Activated naive CD4-positive, alpha-beta T cell treated with anti-CD3 and anti-CD28 coated beads, Interleukin-2, amount 50 U/mL, for 16 hours (primary cell): ENCODE measurements at regions not wholly inside any gene's neighbourhood (a gene's known extent, or its start where the extent isn't known, plus 50 kb on each side); places are given as distances from the start of the nearest gene placed in this dataset.

ENCODE experiments used
- DNase-seq: peaks from one replicate; pipeline ENCODE4 v3.0.0-alpha.2; 2020

DNA sequence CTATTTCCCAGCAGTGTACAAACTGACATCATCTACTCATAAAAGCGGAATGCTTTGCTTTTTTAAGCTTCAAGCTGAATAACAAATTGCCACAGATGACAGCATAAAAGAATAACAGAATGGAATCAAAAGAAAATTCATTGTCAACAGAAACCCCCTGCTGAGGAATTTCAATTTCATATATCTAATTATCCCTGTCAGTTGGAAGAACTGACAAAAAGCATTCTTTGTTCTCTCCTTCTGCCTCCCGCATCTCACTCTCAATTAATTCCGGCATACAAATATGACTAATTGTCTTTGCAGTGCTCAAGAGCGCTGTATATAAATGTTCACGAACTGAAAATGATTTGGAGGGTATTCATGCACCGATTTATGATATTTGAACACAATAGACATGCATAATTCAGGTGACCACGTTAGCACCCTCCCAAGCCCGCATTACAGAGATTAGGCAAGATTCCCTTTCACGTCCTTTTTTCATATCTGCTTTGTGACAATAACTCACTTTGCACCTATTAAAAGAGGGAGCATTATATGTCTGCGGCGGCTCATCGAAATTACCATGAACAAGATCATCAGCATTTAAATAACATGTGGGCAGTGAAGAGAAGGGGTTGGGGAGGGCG, 277.7 kb upstream of the SALL3 start:
- no peak for DNase-seq

DNA sequence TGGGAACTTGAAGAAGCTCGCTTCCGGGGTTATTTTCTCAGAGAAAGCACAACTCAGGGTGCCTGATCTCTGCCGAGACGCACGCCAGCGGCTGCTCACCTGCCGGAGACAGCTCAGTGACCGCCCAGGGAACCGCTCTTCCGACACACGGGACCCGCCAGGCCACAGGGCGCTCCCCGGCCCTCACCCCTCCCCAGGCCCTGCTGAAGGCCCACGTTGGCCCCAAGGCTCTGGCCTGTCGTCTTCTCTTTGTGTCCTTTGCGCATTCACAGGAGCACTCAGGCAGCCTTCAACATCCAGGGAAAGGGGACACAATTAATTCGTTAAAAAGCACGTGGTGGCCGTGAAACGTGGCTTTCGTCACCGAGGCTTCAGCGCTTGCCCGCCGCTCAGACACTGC, 276.3 kb upstream of the SALL3 start:
- DNase-seq: no peak

DNA sequence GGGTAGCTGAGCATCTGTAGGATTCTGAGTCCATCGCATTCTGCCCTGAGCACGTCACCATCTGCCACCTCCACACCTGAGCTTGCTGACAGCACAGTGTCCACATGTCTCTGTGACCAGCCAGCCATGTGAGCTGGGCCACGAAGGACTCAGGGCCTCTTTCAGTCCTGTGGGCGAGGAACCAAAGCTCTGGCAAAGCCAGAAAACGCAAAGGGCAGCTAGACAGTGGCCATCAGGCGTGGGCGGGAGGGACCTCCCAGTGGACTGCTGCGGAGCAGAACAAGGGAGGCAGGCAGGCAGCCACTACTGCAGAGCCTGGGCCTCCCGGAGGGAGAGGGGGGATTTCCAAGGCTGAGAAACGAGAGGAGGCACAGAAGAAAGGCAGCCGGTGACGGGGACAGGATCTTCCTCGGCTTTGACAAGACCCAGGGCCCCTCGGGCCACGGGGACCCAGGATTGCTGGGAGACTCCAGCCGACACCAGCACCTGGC, 274.6 kb upstream of the SALL3 start:
- no peak for DNase-seq

- DNase-seq: no peak
Observed at GRCh38 chr18:78709261-78709809, 270.3 kb upstream of the SALL3 start.

DNA sequence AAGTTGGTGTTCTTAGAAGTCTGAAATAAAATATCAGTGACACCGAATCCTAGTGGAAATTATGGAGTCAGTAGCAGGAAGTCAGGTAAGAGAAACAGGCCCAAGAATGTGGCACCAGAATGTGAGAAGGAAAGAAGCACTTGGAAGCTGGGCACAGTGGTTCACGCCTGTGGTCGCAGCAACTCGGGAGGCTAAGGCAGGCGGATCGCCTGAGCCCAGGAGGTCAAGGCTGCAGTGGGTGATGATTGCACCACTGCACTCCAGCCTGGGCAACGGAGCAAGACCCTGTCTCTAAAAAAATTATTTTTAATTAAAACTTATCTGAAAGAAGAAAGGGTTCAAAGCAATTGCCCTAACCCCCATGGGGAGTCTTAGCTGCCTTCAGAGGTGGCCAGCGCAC, 268.3 kb upstream of the SALL3 start:
- no peak for DNase-seq

GRCh38 chr18:78711971-78712370, 267.6 kb upstream of the SALL3 start:
- no peak for DNase-seq

- no peak for DNase-seq
Observed at GRCh38 chr18:78713069-78713468, 266.5 kb upstream of the SALL3 start.

GRCh38 chr18:78713726-78714125, 265.9 kb upstream of the SALL3 start:
- no peak for DNase-seq

GRCh38 chr18:78716022-78716421, 263.6 kb upstream of the SALL3 start:
- DNase-seq: no peak

GRCh38 chr18:78716581-78716980, 263.0 kb upstream of the SALL3 start:
- no peak for DNase-seq

GRCh38 chr18:78717051-78717765, 262.4 kb upstream of the SALL3 start:
- no peak for DNase-seq

- no peak for DNase-seq
Observed at GRCh38 chr18:78717766-78718150, 261.9 kb upstream of the SALL3 start.

GRCh38 chr18:78719821-78720220, 259.8 kb upstream of the SALL3 start:
- DNase-seq: no peak

DNA sequence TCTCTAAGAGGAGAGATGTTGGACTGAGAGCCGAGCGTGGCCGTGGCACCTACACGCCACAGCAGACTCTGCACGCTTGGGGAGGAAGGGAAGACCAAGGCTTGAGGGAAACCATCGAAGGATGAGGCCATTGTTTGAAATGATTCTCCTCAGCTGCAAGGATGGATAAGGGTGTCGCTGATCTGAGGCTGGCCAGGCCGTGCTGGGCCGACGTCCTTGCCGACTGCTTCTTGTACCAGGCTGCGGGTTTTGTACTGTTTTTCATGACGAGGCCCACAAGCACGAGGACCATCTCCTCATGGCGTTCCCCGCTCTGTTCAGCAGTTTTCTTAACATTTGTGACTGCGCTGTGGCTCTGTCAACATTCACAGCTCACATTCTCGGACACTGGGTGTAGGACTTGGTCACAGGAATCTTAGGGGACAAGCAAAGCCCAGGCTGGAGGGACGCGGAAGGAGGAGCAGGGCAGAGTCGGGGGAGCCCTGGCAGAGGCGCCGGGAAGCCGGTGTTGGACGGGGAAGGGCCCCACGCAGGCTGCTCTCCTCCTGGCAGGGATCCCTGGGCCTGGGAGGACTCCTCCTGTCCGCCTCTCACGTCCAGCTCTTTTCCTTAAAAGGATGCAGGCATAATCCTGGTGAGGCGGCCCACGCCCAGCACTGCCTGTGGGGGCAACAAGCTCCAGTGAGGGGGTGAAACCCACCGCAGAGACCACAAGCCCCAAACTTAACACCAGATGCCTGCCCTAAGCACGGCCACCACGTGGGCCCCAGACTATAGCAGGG, 259.0 kb upstream of the SALL3 start:
- no peak for DNase-seq

DNA sequence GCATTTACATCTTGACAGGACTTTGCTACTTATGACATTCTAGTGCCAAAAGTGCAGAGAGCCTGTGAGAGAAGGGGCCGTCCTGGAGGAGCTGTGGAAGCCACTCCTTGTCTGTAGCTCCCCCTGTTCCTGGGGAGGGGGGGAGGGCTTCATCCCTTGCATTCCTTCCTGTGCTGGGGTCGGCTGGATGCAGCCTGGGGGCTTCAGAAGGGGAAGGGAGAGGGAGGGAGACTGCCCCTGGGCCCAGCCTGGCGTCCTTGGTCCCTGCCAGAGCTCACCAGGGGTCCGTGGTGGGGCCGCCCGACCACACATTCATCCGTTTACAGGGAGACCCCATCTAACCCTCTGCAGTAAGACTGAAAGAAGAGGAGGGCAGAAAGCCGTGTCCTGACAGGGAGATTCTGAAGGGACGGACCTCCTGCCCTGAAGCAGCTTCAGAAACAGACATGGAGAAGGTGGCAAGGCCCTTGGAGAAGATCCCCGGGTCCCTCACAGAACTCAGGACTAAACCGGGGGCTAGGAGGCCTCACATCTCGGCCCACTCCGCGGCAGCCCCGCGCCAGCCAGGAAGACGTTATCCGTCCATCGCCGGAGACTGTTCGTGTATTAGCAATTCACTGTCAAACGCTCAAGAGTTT, 258.3 kb upstream of the SALL3 start:
- no peak for DNase-seq

DNA sequence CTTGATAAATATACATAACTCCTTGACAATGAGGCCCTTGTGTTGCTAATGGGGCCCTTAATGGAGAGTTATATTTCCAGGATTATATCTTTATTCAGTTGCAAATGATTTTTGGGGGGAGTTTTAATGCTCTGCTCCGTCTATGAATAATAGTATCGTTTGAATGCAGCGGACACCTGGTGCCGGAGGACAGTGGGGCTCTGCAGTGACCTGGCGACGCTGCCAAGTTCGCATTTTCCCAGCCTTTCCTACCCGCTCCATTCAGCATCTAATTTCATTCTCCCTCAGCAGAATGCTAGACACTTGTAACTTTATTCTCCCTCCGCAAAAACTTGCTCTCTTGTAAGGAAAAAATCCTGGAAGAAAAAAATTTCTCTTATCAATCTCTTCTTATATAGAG, 257.6 kb upstream of the SALL3 start:
- no peak for DNase-seq

DNA sequence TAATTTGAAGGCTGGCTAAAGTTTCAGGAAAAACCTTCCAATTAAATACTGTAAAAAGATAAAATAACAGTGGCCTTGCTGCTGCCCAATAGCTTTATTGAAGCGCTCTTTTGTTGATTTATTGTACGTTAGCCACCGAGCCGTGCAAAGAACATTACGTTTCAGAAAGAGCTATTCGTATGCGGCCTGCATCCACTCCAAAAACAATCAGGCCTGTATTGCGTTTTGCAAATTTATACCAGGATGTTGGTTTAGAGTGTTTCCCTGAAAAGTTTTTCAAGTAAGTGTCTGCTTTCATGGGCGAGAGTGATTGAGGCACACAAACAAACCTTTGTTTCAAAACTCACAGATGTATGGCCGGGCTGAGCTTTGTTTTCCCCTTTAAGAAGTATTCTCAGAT, 257.2 kb upstream of the SALL3 start:
- DNase-seq: no peak

- DNase-seq: no peak
Observed at GRCh38 chr18:78722929-78723710, 256.5 kb upstream of the SALL3 start.

- no peak for DNase-seq
Observed at GRCh38 chr18:78724214-78724914, 255.3 kb upstream of the SALL3 start.

DNA sequence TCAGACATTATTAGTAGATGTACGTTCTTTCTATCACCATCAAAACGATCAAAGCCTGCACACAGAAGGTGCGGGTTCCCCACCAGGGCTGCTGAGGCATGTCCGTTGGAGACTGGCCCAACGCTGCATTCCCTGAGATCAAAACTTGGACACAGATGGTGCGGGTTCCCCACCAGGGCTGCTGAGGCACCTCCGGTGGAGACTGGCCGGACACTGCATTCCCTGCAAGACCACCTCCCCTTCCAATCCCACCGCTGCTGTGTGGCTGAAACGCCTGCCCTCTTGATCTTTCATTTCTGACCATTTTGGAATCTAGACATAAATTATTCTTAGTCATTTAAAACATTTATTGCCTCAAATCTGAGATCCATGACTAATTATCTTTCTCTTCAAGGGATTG, 254.2 kb upstream of the SALL3 start:
- no peak for DNase-seq

- DNase-seq: no peak
Observed at GRCh38 chr18:78726326-78727056, 253.1 kb upstream of the SALL3 start.
